ENCODE measurements at regions not wholly inside any gene's neighbourhood (a gene's known extent, or its start where the extent isn't known, plus 50 kb on each side); places are given as distances from the start of the nearest gene placed in this dataset.

GRCh38 chr3:74349015-74349414 is 265.4 kb downstream of the CNTN3 start:
- no peak for TF ChIP-seq POLR2AphosphoS5 (IDR thresholded peaks at IDR 0.05; ENCODE audit: low read depth, low read length)
- no peak for TF ChIP-seq POU2F2 (IDR thresholded peaks at IDR 0.05; ENCODE audit: low read depth, low read length)
- no peak for TF ChIP-seq POLR2A (IDR thresholded peaks at IDR 0.05; ENCODE audit: low read depth, low read length)
- no peak for TF ChIP-seq TAF1 (IDR thresholded peaks at IDR 0.05; ENCODE audit: low read depth, low read length)

Data from GM12891 (cell line).